COLO829 (cell line): ENCODE measurements at regions not wholly inside any gene's neighbourhood (a gene's known extent, or its start where the extent isn't known, plus 50 kb on each side); places are given as distances from the start of the nearest gene placed in this dataset.
A peak's percentile ranks its signal among the peaks of the same experiment; 100 is the strongest.

Experiments used
- DNase-seq: peaks from one replicate; pipeline ENCODE4 v3.0.0; 2012; ENCODE audit warnings: low spot score

GRCh38 chr17:79396696-79397095, 214.2 kb downstream of the RBFOX3 start:
- DNase-seq: no peak

- DNase-seq: no peak
Observed at GRCh38 chr17:79395545-79395944, 215.3 kb downstream of the RBFOX3 start.

DNA sequence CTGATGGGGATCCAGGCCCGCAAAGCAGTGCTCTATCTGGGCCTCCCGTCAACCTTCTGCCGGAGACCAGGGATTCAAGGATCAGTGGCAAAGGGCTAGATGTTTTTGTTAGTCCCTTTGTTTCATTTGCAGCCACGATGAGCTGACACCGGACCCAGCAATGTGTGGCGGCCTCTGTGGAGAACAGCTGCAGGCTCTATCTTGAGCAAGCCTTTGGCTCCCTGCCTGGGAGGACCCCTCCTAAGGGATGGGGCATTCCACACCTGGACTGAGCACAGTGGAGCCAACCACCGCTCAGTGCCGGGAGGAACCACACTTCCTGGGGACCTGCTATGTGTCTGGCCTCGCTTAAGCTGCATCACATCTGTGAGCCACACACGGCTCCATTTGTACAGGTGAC, 215.8 kb downstream of the RBFOX3 start:
- DNase-seq: no peak

DNA sequence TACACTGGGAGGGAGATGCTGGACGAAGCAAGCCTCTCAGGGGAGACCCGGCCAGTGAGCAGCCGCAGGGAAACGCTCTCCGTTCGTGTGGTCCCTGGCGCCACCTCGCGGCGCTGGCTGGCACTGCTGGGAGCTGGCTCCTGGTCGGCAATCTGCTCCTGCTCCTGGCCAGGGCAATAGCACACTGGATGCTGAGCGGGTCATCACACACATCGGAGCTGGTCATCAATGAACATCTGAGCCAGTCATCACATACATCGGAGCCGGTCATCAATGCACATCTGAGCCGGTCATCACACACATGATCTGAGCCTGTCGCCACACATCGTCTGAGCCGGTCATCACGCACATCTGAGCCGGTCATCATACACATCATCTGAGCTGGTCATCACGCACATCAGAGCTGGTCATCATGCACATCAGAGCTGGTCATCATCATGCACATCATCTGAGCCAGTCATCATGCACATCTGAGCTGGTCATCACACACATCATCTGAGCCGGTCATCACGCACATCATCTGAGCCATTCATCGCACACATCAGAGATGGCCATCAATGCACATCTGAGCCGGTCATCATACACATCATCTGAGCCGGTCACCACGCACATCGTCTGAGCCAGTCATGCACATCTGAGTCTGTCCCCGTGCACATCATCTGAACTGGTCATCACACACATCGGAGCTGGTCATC, 217.3 kb downstream of the RBFOX3 start:
- peak; percentile 88 for DNase-seq

GRCh38 chr17:79392598-79392997, 218.3 kb downstream of the RBFOX3 start:
- no peak for DNase-seq

- peak; percentile 87 for DNase-seq
Observed at GRCh38 chr17:79391376-79392233, 219.2 kb downstream of the RBFOX3 start.

GRCh38 chr17:79389896-79390295, 221.0 kb downstream of the RBFOX3 start:
- no peak for DNase-seq

GRCh38 chr17:79388556-79389295, 222.1 kb downstream of the RBFOX3 start:
- peak; percentile 50 for DNase-seq

DNA sequence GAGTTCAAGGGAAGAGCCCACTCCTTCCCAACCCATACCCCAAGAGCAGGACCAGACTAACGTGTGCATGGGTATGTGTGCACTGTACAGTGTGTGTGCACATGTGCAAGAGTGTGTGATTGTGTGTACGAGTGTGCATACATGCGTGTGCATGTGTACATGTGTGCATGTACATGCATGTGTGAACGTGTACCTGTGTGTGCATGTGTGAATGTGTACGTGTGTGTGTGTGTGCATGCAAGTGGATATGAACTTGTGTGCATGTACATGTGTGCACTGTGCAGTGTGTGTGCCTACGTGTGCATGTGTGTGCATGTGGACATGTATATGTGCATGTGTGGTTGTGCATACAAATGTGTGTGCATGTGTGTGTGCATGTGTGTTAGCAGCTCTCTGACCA, 223.1 kb downstream of the RBFOX3 start:
- no peak for DNase-seq

GRCh38 chr17:79385962-79386563, 224.8 kb downstream of the RBFOX3 start:
- no peak for DNase-seq

GRCh38 chr17:79382313-79382712, 228.5 kb downstream of the RBFOX3 start:
- DNase-seq: no peak

DNA sequence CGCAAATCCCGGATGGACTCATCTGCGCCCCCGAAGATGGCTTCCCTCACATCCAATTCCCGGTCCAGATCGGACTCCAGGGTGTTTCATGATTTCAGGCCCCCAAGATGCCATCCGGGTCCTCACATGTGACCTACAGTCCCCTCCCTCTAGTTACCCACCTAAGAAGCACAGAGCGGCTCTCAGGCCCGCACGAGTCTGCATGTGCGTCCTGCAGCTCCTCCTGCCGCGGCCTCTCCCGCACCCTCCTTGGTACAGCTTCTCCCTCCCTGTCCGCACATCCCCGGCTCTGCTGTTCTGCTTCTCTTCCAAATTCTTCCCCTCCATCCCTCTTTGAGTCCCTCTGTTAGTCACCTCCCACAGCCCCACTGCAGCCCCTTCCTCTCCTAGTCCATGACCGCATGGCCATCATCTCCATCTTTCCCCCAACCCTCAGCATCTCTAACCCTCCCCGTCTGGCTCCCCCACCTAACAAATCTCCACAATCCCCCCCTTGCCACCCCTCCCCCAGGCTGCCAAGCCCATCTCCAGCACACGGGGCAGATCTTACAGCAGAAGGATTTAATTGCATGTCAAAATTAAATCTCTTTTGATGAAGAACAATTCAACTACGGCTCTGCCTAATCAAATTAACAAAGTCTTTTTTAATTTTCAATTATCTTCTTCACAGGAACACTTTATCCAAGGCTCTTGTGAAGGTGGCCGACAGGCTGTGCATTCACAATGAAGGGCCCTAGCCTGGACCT, 231.0 kb downstream of the RBFOX3 start:
- DNase-seq: no peak

DNA sequence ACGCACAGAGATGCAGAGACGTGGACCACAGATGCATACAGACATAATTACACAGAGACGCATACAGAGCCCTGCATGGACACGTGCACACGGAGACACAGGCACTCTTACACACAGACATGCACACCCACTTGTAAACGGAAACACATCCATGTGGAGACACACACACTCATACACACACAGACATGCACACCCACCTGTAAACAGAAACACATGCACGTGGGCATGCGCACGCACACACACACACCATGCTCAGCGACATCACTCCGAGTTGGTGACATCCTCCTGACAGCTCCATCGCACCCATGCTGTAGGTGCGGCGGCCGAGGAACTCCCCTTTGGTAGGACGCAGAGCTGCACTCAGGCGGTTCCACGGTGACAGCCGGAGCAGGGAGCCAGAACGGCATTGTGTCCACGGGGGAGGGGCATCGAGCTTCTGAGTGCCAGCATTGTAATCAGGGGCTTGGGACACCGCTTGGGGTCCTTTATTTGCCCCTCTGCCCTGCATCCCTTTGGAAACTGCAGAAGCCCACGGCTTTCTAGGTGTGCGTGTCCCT, 233.5 kb downstream of the RBFOX3 start:
- no peak for DNase-seq

DNA sequence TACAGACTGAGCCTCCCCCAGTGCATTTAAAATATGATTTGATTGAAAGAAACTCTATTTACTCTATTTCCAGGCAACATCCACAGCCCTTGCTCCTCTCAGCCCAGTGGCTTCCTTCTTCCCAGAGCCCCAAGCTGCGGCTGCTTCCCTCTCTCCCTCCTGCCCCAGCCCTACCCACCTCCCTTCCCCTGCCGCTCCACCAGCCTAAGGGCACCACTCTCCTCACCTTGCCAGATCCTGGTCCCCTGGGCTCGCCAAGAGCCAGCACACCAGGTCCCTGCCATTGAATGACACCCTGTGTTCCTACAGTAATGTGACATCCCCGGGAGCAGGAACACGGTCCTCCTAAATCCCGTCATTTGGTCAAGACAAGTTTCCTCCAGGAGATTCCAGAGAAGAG, 236.0 kb downstream of the RBFOX3 start:
- DNase-seq: no peak

GRCh38 chr17:79374087-79374689, 236.7 kb downstream of the RBFOX3 start:
- DNase-seq: no peak

- no peak for DNase-seq
Observed at GRCh38 chr17:79372470-79373238, 238.2 kb downstream of the RBFOX3 start.

- no peak for DNase-seq
Observed at GRCh38 chr17:79371984-79372383, 238.9 kb downstream of the RBFOX3 start.

DNA sequence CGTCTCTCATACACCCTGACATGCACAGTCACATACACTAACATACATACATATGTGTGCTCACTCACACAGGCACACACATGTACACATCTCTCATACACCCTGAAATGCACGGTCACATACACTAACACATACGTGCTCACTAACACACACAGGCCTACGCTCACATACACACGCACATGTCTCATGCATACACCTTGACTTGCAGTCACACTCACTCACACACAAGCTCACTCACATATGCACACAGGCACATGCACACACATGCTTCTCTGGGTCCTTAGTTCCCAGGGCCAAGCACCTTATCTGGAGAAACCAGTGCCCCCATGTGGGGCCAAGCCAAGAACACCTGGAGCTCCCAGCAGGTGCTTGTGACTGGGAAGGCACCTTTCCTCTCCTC, 240.3 kb downstream of the RBFOX3 start:
- no peak for DNase-seq

GRCh38 chr17:79370126-79370525, 240.7 kb downstream of the RBFOX3 start:
- no peak for DNase-seq

- no peak for DNase-seq
Observed at GRCh38 chr17:79369532-79369931, 241.3 kb downstream of the RBFOX3 start.
